Liver (tissue), 8 donors: ENCODE measurements at regions not wholly inside any gene's neighbourhood (a gene's known extent, or its start where the extent isn't known, plus 50 kb on each side); places are given as distances from the start of the nearest gene placed in this dataset.

Experiments
- DNase-seq: peaks from one replicate; pipeline ENCODE4 v3.0.0-alpha.2; 2017; ENCODE audit warnings: low spot score
- H3K27ac ChIP-seq, 2 donors: one replicate each; pipeline ENCODE4 v1.7.0; 2013; ENCODE audit warnings: inconsistent platforms in 2 of 2, low read length in 2 of 2, control low read depth in 1 of 2, low read depth in 1 of 2, mild to moderate bottlenecking in 1 of 2
- H3K27me3 ChIP-seq, 4 donors: one replicate each; pipeline versions ENCODE4 v1.6.1 to v1.7.0; 2013; ENCODE audit warnings: low read length in 3 of 4, inconsistent platforms in 1 of 4, mild to moderate bottlenecking in 1 of 4, moderate library complexity in 1 of 4; ENCODE audit not compliant: control insufficient read depth in 4 of 4, insufficient read depth in 4 of 4
- H3K36me3 ChIP-seq, 4 donors: one replicate each; pipeline versions ENCODE4 v1.6.1 to v1.7.0; 2013; ENCODE audit warnings: low read length in 3 of 4, mild to moderate bottlenecking in 3 of 4, low read depth in 1 of 4, moderate library complexity in 1 of 4; ENCODE audit not compliant: control insufficient read depth in 4 of 4, insufficient read depth in 3 of 4
- H3K4me1 ChIP-seq, 4 donors: one replicate each; pipeline versions ENCODE4 v1.6.1 to v1.7.0; 2013; ENCODE audit warnings: low read length in 3 of 4, mild to moderate bottlenecking in 3 of 4, moderate library complexity in 1 of 4; ENCODE audit not compliant: control insufficient read depth in 4 of 4, insufficient read depth in 4 of 4
- H3K4me3 ChIP-seq, 3 donors: one replicate each; pipeline versions ENCODE4 v1.6.1 to v1.7.0; 2013; ENCODE audit warnings: low read length in 3 of 3, control low read depth in 1 of 3, low read depth in 1 of 3, mild to moderate bottlenecking in 1 of 3
- H3K9ac ChIP-seq, 2 donors: one replicate each; pipeline ENCODE4 v1.7.0; 2013; ENCODE audit warnings: low read length in 2 of 2, mild to moderate bottlenecking in 2 of 2, moderate library complexity in 2 of 2, control low read depth in 1 of 2, low read depth in 1 of 2
- H3K9me3 ChIP-seq, 4 donors: one replicate each; pipeline versions ENCODE4 v1.6.1 to v1.7.0; 2013; ENCODE audit warnings: low read length in 3 of 4; ENCODE audit not compliant: control insufficient read depth in 4 of 4
- ATF3 ChIP-seq: IDR thresholded peaks from 2 replicates; pipeline ENCODE4 v1.6.1; 2016; ENCODE audit warnings: antibody characterized with exemption
- CTCF ChIP-seq: fragments of 150-350 bp; IDR thresholded peaks from 2 replicates; pipeline ENCODE4 v1.5.1; 2017; ENCODE audit warnings: improper control_type of control experiment, low read depth, low read length; ENCODE audit not compliant: missing input control
- EGR1 ChIP-seq, 2 donors: IDR thresholded peaks; 2 replicates each; pipeline ENCODE4 v1.6.1; 2016 to 2018; ENCODE audit warnings: antibody characterized with exemption in 2 of 2, low read depth in 2 of 2
- FOXA1 ChIP-seq: IDR thresholded peaks from 2 replicates; pipeline ENCODE4 v1.6.1; 2016; ENCODE audit warnings: antibody characterized with exemption
- FOXA2 ChIP-seq: IDR thresholded peaks from 2 replicates; pipeline ENCODE4 v1.6.1; 2016; ENCODE audit warnings: antibody characterized with exemption
- GABPA ChIP-seq, 2 donors: IDR thresholded peaks in 1 of 2; conservative IDR thresholded peaks in 1 of 2; 2 replicates each; pipeline ENCODE4 v1.6.1; 2016; ENCODE audit warnings: antibody characterized with exemption in 2 of 2, mild to moderate bottlenecking in 1 of 2, moderate library complexity in 1 of 2
- HNF4A ChIP-seq, 2 donors: conservative IDR thresholded peaks; 2 replicates each; pipeline ENCODE4 v1.6.1; 2016; ENCODE audit warnings: antibody characterized with exemption in 2 of 2, mild to moderate bottlenecking in 2 of 2
- HNF4G ChIP-seq: IDR thresholded peaks from 2 replicates; pipeline ENCODE4 v1.6.1; 2016; ENCODE audit warnings: antibody characterized with exemption
- JUND ChIP-seq, 2 donors: IDR thresholded peaks; 2 replicates each; pipeline ENCODE4 v1.6.1; 2016; ENCODE audit warnings: antibody characterized with exemption in 2 of 2
- MAX ChIP-seq: IDR thresholded peaks from 2 replicates; pipeline ENCODE4 v1.6.1; 2016; ENCODE audit warnings: antibody characterized with exemption
- NR2F2 ChIP-seq: IDR thresholded peaks from 2 replicates; pipeline ENCODE4 v1.6.1; 2016; ENCODE audit warnings: antibody characterized with exemption
- RAD21 ChIP-seq, 2 donors: IDR thresholded peaks; 2 replicates each; pipeline ENCODE4 v1.6.1; 2016; ENCODE audit warnings: antibody characterized with exemption in 2 of 2, mild to moderate bottlenecking in 2 of 2
- REST ChIP-seq: IDR thresholded peaks from 2 replicates; pipeline ENCODE4 v1.6.1; 2016; ENCODE audit warnings: antibody characterized with exemption, mild to moderate bottlenecking
- RXRA ChIP-seq, 2 donors: IDR thresholded peaks; 2 replicates each; pipeline ENCODE4 v1.6.1; 2017 to 2018; ENCODE audit warnings: antibody characterized with exemption in 2 of 2, mild to moderate bottlenecking in 1 of 2
- SP1 ChIP-seq: IDR thresholded peaks from 2 replicates; pipeline ENCODE4 v1.6.1; 2018; ENCODE audit warnings: antibody characterized with exemption, mild to moderate bottlenecking
- TAF1 ChIP-seq: conservative IDR thresholded peaks from 2 replicates; pipeline ENCODE4 v1.6.1; 2016; ENCODE audit warnings: antibody characterized with exemption, mild to moderate bottlenecking
- YY1 ChIP-seq: IDR thresholded peaks from 2 replicates; pipeline ENCODE4 v1.6.1; 2016; ENCODE audit warnings: antibody characterized with exemption, mild to moderate bottlenecking
- ZBTB33 ChIP-seq: IDR thresholded peaks from 2 replicates; pipeline ENCODE4 v1.6.1; 2016; ENCODE audit warnings: antibody characterized with exemption
- WGBS: extraction: QIAGEN DNeasy Blood & Tissue Kit; methylation state at CpG from one replicate; pipeline ENCODE4 v1.1.7; 2013; 5-methylcytosine and 5-hydroxymethylcytosine counted together
- donor health status: healthy.
- donor health status: healthy.
- donor health status: healthy.
- donor health status: healthy.
- donor health status: healthy.

GRCh38 chr5:99911971-99912370, 623.2 kb upstream of the FAM174A start:
- Histone ChIP-seq H3K36me3 (no peaks in the 10 kb centered on the region), H3K4me1 (no peaks in the 10 kb centered on the region), H3K27me3 (no peaks in the 10 kb centered on the region), H3K4me3 (no peak overlapping the region), H3K9me3 (no peaks in the 10 kb centered on the region), H3K27ac (no peak overlapping the region), H3K9ac (no peak overlapping the region)
- DNase-seq, result no peak
- WGBS, result 56% methylated on average over 1 of the region's 1 CpG
- TF ChIP-seq FOXA1 (no peak), NR2F2 (no peak), ZBTB33 (no peak), YY1 (no peak), CTCF (no peak), ATF3 (no peak), HNF4A (conservative IDR thresholded peaks at IDR 0.05) (no peak), FOXA2 (no peak), EGR1 (IDR thresholded peaks at IDR 0.05; ENCODE audit: low read depth in 2 of 2) (no peak), RXRA (IDR thresholded peaks at IDR 0.05) (no peak), RAD21 (IDR thresholded peaks at IDR 0.05) (no peak), TAF1 (no peak), REST (no peak), JUND (IDR thresholded peaks at IDR 0.05) (no peak), SP1 (no peak), MAX (no peak), HNF4G (no peak), GABPA (IDR thresholded peaks at IDR 0.05 in 1 of 2, conservative IDR thresholded peaks at IDR 0.05 in 1 of 2) (no peak)

GRCh38 chr5:99906776-99907175, 628.4 kb upstream of the FAM174A start:
- Histone ChIP-seq H3K27ac (no peak overlapping the region), H3K4me1 (no peaks in the 10 kb centered on the region), H3K9me3 (no peaks in the 10 kb centered on the region), H3K27me3 (no peaks in the 10 kb centered on the region), H3K36me3 (no peaks in the 10 kb centered on the region), H3K9ac (no peak overlapping the region), H3K4me3 (no peak overlapping the region)
- no peak for TF ChIP-seq MAX
- TF ChIP-seq HNF4G, result no peak
- TF ChIP-seq ZBTB33, result no peak
- TF ChIP-seq CTCF, result no peak
- no peak for TF ChIP-seq EGR1 (IDR thresholded peaks at IDR 0.05; ENCODE audit: low read depth in 2 of 2)
- no peak for TF ChIP-seq RXRA (IDR thresholded peaks at IDR 0.05)
- no peak for TF ChIP-seq SP1
- no peak for TF ChIP-seq FOXA1
- no peak for TF ChIP-seq HNF4A (conservative IDR thresholded peaks at IDR 0.05)
- no peak for TF ChIP-seq TAF1
- no peak for TF ChIP-seq RAD21 (IDR thresholded peaks at IDR 0.05)
- no peak for TF ChIP-seq NR2F2
- no peak for TF ChIP-seq JUND (IDR thresholded peaks at IDR 0.05)
- TF ChIP-seq YY1, result no peak
- TF ChIP-seq GABPA (IDR thresholded peaks at IDR 0.05 in 1 of 2, conservative IDR thresholded peaks at IDR 0.05 in 1 of 2), result no peak
- WGBS, result 84% methylated on average over 1 of the region's 1 CpG
- DNase-seq, result no peak
